Stomach (tissue), 8 donors: ENCODE measurements at regions not wholly inside any gene's neighbourhood (a gene's known extent, or its start where the extent isn't known, plus 50 kb on each side); places are given as distances from the start of the nearest gene placed in this dataset.

Experiments used
- DNase-seq, 2 donors: peaks; one replicate each; pipeline versions ENCODE4 v3.0.0 to v3.0.0-alpha.2; 2013 to 2019
- H3K27ac ChIP-seq, 5 donors: fragments of 200-600 bp in 4 of 5; sonication (generic) in 4 of 5; one replicate each; pipeline ENCODE4 v1.5.1; 2013 to 2019; ENCODE audit warnings: mild to moderate bottlenecking in 1 of 5, moderate library complexity in 1 of 5
- H3K27me3 ChIP-seq, 3 donors: fragments of 200-600 bp; sonication (generic); one replicate each; pipeline ENCODE4 v1.5.1; 2017 to 2019; ENCODE audit warnings: mixed run types in 1 of 3
- H3K36me3 ChIP-seq, 4 donors: fragments of 200-600 bp; sonication (generic); 1 replicate in 3 of 4; 2 replicates in 1 of 4; pipeline ENCODE4 v1.5.1; 2016 to 2019
- H3K4me1 ChIP-seq, 4 donors: fragments of 200-600 bp; sonication (generic); one replicate each; pipeline ENCODE4 v1.5.1; 2016 to 2019
- H3K4me3 ChIP-seq, 4 donors: fragments of 200-600 bp; sonication (generic) in 3 of 4; one replicate each; pipeline ENCODE4 v1.5.1; 2016 to 2019; ENCODE audit warnings: mild to moderate bottlenecking in 1 of 4
- H3K9me3 ChIP-seq, 4 donors: fragments of 200-600 bp; sonication (generic); one replicate each; pipeline ENCODE4 v1.5.1; 2016 to 2019
- CTCF ChIP-seq, 7 experiments: fragments of 450-650 bp in 4 of 7; fragments of 200-600 bp in 3 of 7; sonication (generic) in 3 of 7; IDR thresholded peaks; one replicate each; pipeline ENCODE4 v1.5.1; 2016 to 2019; ENCODE audit warnings: antibody characterized with exemption in 7 of 7, control low read depth in 2 of 7, mild to moderate bottlenecking in 1 of 7
- EP300 ChIP-seq: sonication (generic); formaldehyde crosslinking; IDR thresholded peaks from one replicate; pipeline ENCODE4 v1.6.1; 2017; ENCODE audit warnings: antibody characterized with exemption
- POLR2A ChIP-seq, 4 donors: fragments of 450-650 bp; IDR thresholded peaks; one replicate each; pipeline ENCODE4 v1.6.1; 2016; ENCODE audit warnings: antibody characterized with exemption in 4 of 4, control low read depth in 2 of 4, mild to moderate bottlenecking in 1 of 4, moderate library complexity in 1 of 4
- POLR2AphosphoS5 ChIP-seq, 3 donors: sonication (generic); formaldehyde crosslinking; IDR thresholded peaks; one replicate each; pipeline ENCODE4 v1.6.1; 2016; ENCODE audit warnings: antibody characterized with exemption in 3 of 3
- WGBS, 5 donors: extraction: QIAGEN DNeasy Blood & Tissue Kit in 3 of 5; methylation state at CpG; one replicate each; pipeline versions ENCODE4 v1.1.5 to v1.1.7; 2013 to 2018; 5-methylcytosine and 5-hydroxymethylcytosine counted together
- intact Hi-C: fragments of 100-400 bp; cut with DNase I; formaldehyde crosslinking; loops from one replicate; pipeline ENCODE4 v1.15.1; 2023; ENCODE audit warnings: low total_unique reads
- donor health status: healthy with polysubstance abuse.
- donor health status: Bipolar disorder and iron deficiency.
- donor health status: healthy.

- intact Hi-C loops: no loop called here
- Histone ChIP-seq H3K4me1 (no peaks in the 10 kb centered on the region), H3K36me3 (no peaks in the 10 kb centered on the region), H3K4me3 (no peak overlapping the region), H3K9me3 (peaks cover 0 to 9% (median 5%) of the 10 kb centered on the region in 4 donors), H3K27me3 (no peaks in the 10 kb centered on the region), H3K27ac (no peak overlapping the region)
- TF ChIP-seq EP300 (no peak), CTCF (IDR thresholded peaks at IDR 0.05) (no peak), POLR2AphosphoS5 (IDR thresholded peaks at IDR 0.05) (no peak), POLR2A (IDR thresholded peaks at IDR 0.05) (no peak)
- 74 to 79% (median 78%) methylated on average over 1 of the region's 1 CpG for WGBS, 5 donors
- DNase-seq: no peak
These were observed 167.9 kb upstream of the CBLB start for GRCh38 chr3:106036696-106037095.

GRCh38 chr3:106047221-106047620, 178.4 kb upstream of the CBLB start:
- H3K4me1 ChIP-seq: no peaks in the 10 kb centered on the region
- no peaks in the 10 kb centered on the region for H3K9me3 ChIP-seq
- intact Hi-C loops: no loop called here
- 85 to 97% (median 93%) methylated on average over 2 of the region's 2 CpGs for WGBS, 5 donors
- no peaks in the 10 kb centered on the region for H3K36me3 ChIP-seq
- H3K4me3 ChIP-seq: no peak overlapping the region
- H3K27me3 ChIP-seq: no peaks in the 10 kb centered on the region
- TF ChIP-seq POLR2A (IDR thresholded peaks at IDR 0.05) (no peak), CTCF (IDR thresholded peaks at IDR 0.05) (no peak), EP300 (no peak), POLR2AphosphoS5 (IDR thresholded peaks at IDR 0.05) (no peak)
- no peak overlapping the region for H3K27ac ChIP-seq
- DNase-seq: no peak

GRCh38 chr3:106048946-106049481, 180.2 kb upstream of the CBLB start:
- H3K27ac ChIP-seq: no peak overlapping the region
- DNase-seq: no peak
- H3K27me3 ChIP-seq: no peaks in the 10 kb centered on the region
- H3K4me1 ChIP-seq: no peaks in the 10 kb centered on the region
- TF ChIP-seq POLR2A (IDR thresholded peaks at IDR 0.05) (no peak), EP300 (no peak), CTCF (IDR thresholded peaks at IDR 0.05) (no peak), POLR2AphosphoS5 (IDR thresholded peaks at IDR 0.05) (no peak)
- no peaks in the 10 kb centered on the region for H3K9me3 ChIP-seq
- WGBS, 5 donors: 58 to 82% (median 77%) methylated on average over 2 of the region's 2 CpGs
- intact Hi-C loops: no loop called here
- no peaks in the 10 kb centered on the region for H3K36me3 ChIP-seq
- H3K4me3 ChIP-seq: no peak overlapping the region

GRCh38 chr3:106049821-106050220, 181.0 kb upstream of the CBLB start:
- Histone ChIP-seq H3K4me3 (no peak overlapping the region), H3K9me3 (no peaks in the 10 kb centered on the region), H3K4me1 (no peaks in the 10 kb centered on the region), H3K27me3 (no peaks in the 10 kb centered on the region), H3K36me3 (no peaks in the 10 kb centered on the region), H3K27ac (no peak overlapping the region)
- no peak for DNase-seq
- TF ChIP-seq CTCF (IDR thresholded peaks at IDR 0.05): no peak
- TF ChIP-seq POLR2A (IDR thresholded peaks at IDR 0.05): no peak
- TF ChIP-seq POLR2AphosphoS5 (IDR thresholded peaks at IDR 0.05): no peak
- TF ChIP-seq EP300: no peak
- intact Hi-C loops: no loop called here
